ENCODE measurements at regions not wholly inside any gene's neighbourhood (a gene's known extent, or its start where the extent isn't known, plus 50 kb on each side); places are given as distances from the start of the nearest gene placed in this dataset.

DNA sequence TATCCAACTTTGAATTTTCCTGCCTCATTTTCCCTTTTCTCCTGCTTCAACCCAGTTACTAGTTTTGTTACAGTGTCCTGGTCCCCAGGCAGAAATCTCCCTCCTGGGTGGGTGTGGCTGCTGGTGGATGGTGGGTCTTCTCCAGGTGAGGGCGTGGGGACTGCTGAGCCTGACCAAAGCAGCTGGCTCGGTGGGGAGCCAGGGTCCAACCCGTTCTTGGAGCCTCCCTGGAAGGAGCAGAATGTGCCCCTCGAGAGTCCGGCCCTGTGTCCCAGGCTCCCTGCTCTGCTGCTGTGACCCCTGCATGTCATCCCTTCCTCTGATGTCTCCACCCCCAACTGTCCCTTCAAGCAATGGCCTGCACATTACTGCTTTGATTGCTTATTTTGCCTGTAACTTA is 86.6 kb upstream of the TCERG1L start:
- DNase-seq (ENCODE audit: low read depth), result no peak
- H3K4me3 ChIP-seq (ENCODE audit: low read depth, low read length), result no peak overlapping the region
- TF ChIP-seq, protein P1, sequence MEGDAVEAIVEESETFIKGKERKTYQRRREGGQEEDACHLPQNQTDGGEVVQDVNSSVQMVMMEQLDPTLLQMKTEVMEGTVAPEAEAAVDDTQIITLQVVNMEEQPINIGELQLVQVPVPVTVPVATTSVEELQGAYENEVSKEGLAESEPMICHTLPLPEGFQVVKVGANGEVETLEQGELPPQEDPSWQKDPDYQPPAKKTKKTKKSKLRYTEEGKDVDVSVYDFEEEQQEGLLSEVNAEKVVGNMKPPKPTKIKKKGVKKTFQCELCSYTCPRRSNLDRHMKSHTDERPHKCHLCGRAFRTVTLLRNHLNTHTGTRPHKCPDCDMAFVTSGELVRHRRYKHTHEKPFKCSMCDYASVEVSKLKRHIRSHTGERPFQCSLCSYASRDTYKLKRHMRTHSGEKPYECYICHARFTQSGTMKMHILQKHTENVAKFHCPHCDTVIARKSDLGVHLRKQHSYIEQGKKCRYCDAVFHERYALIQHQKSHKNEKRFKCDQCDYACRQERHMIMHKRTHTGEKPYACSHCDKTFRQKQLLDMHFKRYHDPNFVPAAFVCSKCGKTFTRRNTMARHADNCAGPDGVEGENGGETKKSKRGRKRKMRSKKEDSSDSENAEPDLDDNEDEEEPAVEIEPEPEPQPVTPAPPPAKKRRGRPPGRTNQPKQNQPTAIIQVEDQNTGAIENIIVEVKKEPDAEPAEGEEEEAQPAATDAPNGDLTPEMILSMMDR (IDR thresholded peaks at IDR 0.05; ENCODE audit: insufficient read depth, low read depth, low read length), result no peak

DNA sequence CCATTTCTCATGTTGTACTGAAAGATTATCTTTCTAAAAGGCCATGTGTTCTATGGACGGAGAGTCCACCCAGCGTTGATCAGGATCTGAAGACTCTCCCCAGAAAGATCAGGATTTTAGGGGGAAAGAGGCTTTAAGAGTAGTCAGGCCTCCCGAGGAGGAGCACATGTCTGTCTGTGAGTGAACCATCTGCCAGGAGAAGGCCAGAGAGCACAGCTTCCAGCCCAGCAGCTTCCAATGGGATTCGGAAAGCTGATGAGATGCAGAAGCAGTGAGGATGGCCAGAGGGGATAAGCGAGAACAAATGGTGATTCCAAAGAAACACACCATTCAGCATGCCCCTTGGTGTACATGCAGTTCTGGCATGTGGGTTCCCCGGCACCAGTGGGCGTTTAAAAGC is 88.5 kb upstream of the TCERG1L start:
- TF ChIP-seq, protein P1 (IDR thresholded peaks at IDR 0.05; ENCODE audit: insufficient read depth, low read depth, low read length), result no peak
- DNase-seq (ENCODE audit: low read depth), result no peak
- no peak overlapping the region for H3K4me3 ChIP-seq (ENCODE audit: low read depth, low read length)

GRCh38 chr10:131400513-131400912 is 89.0 kb upstream of the TCERG1L start:
- no peak overlapping the region for H3K4me3 ChIP-seq (ENCODE audit: low read depth, low read length)
- TF ChIP-seq, protein P1 (IDR thresholded peaks at IDR 0.05; ENCODE audit: insufficient read depth, low read depth, low read length), result no peak
- no peak for DNase-seq (ENCODE audit: low read depth)

DNA sequence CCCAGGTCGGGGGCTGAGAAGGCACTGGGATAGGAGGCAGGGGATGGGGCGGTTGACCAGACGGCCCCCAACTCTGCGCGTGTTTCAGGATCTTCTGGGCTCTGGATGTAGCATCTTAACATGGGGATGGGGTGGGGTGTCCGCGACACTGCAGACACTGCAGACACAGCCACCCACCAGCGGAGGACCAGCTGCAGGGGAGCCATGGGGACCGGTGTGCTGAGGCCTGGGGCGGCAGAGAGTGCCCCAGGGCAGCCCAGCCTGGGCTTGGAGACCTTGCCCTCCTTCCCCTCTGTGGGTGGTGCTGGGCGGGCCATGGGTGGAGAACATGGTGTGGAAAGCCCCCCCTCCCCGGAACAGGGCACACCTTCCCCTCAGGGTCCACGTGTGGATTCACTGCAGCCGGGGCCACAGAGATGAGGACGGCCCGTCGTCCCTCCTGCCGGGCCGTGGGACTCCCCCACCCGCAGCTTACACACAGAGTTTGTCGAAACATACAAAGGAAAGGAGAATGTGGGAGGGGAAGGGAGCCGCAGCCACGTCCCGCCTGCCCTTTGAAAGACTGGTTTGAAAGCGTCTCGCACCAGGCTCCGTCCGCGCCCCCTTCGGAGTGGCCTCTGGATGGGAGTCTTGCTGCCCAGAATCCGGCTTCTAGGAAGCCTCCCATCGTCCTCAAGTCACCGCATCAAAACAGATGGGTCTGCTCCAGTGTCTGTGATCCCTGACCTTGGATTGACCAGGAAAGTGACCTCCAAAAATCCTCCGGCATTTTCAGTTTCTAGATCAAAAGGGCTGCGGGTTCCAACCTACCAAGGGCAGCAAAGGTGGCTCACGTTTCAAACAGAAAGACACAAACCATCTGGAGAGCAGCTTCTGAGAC is 91.5 kb upstream of the TCERG1L start:
- no peak for DNase-seq (ENCODE audit: low read depth)
- TF ChIP-seq, protein P1 (IDR thresholded peaks at IDR 0.05; ENCODE audit: insufficient read depth, low read depth, low read length), result no peak
- no peak overlapping the region for H3K4me3 ChIP-seq (ENCODE audit: low read depth, low read length)

- TF ChIP-seq, protein P1 (IDR thresholded peaks at IDR 0.05; ENCODE audit: insufficient read depth, low read depth, low read length), result no peak
- DNase-seq (ENCODE audit: low read depth), result no peak
Measured at GRCh38 chr10:131403936-131404335, 92.4 kb upstream of the TCERG1L start.

GRCh38 chr10:131404886-131405285 is 93.4 kb upstream of the TCERG1L start:
- TF ChIP-seq, protein P1 (IDR thresholded peaks at IDR 0.05; ENCODE audit: insufficient read depth, low read depth, low read length), result no peak
- no peak overlapping the region for H3K4me3 ChIP-seq (ENCODE audit: low read depth, low read length)
- DNase-seq (ENCODE audit: low read depth), result no peak

More at GRCh38 chr10:131403936-131404335, 92.4 kb upstream of the TCERG1L start:
- H3K4me3 ChIP-seq (ENCODE audit: low read depth, low read length), result no peak overlapping the region

All from fibroblast of villous mesenchyme (primary cell).